NCI-H2171 (cell line): ENCODE measurements at regions not wholly inside any gene's neighbourhood (a gene's known extent, or its start where the extent isn't known, plus 50 kb on each side); places are given as distances from the start of the nearest gene placed in this dataset.
A peak's percentile ranks its signal among the peaks of the same experiment; 100 is the strongest.
"Not testable (repeated sequence)": the region's sequence is repeated elsewhere in the genome, so short reads cannot be mapped to it uniquely, and the experiment has no call there.

Source experiments
- DNase-seq: peaks from one replicate; lab custom pipeline; 2025; lab: John Stamatoyannopoulos, UW

DNA sequence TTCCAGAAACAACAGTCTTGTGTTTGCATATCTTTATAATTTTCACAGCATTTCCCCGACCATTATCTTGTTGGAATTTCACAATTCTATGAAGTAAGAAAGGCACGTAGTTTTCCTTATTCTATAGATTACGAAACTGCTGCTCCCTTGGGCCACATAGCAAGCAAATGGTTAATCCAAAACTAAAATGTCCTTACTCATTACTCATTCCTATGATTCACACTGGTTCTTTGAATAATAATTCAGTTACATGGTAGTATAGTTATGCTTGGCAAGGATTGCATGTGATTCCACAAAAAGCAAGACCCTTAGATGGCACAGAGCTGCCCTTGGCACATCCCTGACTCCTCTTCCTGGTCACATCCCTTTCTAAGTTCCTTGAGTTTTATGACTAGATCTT, 51.2 kb downstream of the OR13H1 start:
- no peak for DNase-seq

DNA sequence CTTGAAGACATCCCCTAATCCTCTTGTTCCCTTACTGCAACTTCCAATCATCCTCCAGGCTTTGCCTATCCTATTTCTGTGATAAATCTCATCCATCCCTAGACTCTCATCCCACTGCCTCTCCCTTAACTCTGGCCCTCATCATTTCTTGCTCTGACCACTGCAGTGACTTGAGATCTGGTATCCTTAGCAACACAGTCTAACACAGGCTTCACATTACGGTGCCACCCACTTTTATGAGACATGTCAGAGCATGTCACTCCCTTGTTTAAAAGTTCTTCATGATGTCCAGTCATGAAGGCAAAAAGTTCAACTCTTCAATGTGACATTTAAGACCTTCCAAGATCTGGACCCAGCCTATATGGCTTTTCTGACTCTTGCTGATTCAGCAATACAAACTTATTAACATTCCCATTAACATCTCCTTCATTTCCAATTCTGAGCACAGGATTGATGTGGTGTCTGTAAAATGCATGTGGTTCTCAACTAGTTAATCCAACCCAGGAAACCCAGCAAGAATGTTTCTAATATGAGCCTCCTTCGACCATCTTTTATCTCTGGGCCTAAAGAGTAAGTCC, 64.0 kb downstream of the OR13H1 start:
- DNase-seq = no peak

DNA sequence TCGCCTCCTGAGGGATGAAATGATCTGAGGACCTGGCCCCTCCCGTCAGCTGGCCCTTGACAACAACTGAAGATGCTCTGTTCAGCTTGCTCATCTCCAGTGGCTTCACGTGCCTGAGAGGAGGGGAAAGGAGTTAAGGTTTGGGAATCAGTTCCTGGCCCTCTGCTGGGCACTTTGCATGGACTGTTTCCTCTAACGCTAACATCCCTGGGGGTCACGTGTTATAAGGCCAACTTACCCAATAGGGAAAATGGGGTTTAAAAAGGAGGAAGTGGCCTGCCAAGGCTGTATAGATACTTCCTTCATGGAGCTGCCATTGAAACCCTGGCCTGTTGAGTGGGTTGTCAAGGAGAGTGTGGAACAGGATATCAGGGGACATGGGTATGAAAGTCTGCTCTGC, 65.6 kb downstream of the OR13H1 start:
- DNase-seq = no peak

DNA sequence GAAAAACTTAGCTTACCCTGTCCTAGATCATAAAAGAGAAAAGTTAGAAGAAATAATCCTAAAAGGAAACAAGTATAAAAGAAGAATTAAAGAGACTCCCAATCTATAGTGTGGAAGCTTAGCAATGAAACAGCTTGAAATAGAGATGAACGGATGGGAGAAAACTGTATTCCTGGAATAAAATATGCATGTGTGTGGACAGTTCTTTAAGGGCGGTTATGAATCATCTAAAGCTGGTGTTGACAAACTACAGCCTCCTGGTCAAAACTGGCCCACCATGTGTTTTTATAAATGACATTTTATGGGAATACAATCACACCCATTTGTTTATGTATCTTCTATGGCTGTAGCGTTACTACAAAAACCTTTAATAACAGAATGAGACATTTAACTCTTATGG, 69.4 kb downstream of the OR13H1 start:
- no peak for DNase-seq

DNA sequence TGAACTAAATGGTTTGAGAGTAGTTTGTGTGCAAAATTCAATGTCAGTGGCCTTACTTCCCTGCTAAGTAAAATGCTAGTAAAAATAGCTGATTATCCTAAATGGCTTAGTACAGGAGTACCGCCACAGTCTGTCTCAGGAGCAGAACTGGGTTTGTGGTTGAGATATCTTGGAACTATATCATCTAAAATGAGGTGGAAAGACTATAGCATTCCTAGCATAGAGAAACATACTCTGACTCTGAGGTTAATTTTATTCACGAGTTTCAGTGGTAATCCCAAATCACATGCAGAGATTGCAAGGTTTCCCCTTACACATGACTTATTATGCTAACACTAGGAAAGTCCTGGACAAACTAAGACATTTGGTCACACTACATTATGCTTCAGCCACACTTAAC, 70.4 kb downstream of the OR13H1 start:
- no peak for DNase-seq

DNA sequence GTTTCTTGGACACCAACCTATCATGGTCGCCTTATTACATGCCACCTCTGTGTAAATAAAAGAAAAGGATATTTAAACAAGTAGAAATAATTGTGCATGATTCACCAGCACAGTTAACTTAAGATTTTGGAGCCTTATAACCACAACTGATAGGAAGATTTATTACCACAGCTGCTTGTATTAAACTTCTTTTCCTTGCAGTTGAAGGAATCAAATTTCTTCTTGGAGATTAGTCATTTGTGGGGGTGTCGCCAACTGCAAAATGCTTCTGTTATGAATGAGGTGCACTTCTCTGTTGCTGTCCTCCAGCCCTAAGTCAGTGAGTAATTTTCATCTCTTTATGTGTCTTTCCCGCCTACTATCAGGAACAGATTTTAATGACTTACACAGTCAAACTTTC, 73.3 kb downstream of the OR13H1 start:
- no peak for DNase-seq

DNA sequence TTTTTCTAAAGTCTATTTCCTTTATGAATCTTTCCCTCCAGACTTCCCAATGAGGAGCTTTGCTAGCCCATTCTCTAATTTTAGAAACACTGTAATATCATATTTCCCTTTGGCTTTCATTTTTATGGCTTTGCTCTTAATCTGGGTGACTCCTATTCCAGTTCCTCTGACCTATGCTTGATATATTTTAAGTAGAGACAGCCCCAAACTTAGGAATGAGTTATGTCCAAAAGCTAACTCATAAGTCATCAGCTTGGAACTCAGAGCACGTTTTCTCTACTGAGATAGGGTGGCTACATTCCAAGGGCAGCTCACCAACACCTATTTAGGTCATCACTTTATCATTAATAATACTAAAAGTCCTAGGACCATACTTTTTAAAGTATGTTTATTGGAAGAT, 77.8 kb downstream of the OR13H1 start:
- no peak for DNase-seq

DNA sequence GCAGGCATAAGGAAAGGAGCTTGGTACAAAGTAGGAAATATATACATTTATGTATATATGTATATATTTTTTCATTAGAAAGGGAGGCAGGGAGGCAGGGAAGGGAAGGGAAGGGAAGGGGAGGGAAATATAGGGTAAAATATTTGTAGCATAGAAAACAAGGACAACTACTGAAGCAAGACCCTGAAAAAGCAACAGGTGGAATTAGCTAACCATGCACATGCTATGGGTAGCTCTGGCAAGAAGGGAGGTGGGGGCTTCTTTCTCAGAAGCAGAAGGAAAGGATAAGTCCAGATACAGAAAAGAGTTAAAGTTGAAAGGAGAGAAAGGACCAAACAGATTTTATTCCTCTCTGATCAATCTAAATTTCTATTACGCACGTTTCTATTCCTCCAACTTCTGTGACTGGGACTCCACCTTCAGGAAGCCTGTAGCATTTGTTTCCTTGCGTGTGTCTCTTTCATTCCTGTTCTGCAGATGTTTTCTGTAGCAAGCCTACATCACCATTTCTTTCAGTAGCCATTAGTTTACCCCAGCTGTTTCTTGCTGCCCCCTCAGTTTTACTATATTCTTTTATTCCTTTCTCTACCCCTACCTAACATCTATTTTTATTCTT, 82.9 kb downstream of the OR13H1 start:
- no peak for DNase-seq

DNA sequence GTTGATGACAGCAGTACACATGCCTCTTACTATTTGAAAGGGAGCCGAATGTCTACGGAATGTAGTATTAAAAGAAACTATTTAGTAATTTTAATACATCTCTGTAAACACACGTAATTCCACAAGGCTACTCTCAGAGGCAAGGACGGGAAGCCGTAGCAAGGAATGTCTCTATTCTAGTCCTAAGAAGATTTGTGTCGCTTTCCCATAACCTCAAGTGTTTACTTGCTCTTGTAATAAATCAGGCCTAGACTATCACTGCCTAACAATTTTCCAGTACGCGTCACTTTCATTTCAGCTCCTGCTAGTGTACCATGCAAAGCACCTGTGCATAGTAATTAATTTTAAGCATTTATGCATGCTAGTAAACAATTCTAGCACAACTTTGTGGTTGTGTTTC, 86.7 kb downstream of the OR13H1 start:
- DNase-seq = no peak

DNA sequence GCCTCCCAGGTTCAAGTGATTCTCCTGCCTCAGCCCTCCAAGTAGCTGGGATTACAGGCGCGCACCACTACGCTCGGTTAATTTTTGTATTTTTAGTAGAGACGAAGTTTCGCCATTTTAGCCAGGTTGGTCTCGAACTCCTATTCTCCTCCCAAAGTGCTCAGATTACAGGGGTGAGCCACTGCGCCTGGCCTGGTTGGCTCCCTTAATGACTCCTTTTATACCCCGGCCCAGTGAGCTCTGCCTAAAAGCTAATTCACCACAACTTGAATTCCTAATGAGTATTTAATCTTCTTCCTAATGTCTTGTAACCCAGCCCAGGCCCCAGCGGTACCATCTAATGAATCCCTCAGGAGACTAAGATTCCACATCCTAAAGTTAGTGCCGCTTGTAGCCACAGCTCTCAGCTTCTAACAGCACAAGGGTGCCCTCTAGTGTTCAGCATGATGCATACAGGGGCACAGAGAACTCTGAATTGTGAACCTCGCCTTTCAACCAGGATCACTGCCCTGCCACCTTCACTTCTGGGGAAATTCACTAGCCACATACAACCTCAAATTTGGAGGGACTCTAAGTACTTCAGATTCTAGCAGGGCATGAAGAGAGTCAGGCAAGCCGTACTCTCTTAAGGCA, 89.5 kb downstream of the OR13H1 start:
- peak; percentile 64 for DNase-seq

DNA sequence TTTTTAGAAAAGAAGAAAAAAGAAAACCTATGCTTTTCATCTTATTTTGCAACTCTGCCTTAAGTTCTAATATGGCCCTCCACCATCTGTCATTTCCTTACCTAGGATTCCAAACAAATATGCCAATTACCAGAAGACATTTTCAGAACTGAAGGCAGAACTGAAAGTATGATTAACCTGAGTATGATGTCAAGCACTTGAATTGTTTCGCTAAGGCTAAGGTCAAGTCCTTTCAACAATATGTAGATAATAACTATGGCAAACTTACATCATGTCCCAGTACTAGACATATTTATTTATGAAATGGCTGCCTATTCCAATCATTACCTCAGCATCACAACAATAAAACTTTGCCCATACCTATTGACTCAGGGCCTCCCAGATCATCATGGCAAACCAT, 91.0 kb downstream of the OR13H1 start:
- DNase-seq = no peak

DNA sequence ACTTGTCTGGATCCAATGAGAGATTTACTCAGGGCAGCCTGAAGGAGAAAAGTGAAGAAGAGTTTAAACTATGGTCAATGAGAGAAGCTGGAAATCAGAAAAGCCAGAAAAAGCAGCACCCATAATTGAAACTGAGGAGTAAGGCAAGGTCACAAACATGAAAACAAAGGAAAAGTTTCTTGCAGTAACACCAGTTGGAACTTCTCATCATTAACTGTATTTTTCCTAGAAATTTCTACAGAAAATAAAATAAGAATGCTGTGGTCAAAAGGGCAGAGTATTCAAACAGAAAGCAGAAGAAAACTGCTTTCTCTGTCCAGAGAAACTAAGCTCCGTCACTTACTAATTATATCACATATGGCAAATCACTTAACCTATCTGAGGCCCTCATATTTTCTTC, 102.2 kb downstream of the OR13H1 start:
- no peak for DNase-seq

DNA sequence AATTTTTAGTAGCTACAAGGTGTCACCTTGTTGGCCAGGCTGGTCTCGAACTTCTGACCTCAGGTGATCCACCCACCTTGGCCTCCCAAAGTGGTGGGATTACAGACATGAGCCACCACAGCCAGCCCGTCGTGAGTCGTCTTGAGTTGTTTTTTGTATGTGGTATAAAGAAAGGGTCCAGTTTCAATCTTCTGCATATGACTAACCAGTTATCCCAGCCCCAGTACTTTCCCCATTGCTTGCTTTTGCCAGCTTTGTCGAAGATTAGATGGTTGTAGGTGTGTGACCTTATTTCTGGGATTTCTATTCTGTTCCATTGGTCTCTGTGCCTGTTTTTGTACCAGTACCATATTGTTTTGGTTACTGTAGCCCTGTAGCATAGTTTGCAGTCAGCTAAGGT, 105.9 kb downstream of the OR13H1 start:
- no peak for DNase-seq

DNA sequence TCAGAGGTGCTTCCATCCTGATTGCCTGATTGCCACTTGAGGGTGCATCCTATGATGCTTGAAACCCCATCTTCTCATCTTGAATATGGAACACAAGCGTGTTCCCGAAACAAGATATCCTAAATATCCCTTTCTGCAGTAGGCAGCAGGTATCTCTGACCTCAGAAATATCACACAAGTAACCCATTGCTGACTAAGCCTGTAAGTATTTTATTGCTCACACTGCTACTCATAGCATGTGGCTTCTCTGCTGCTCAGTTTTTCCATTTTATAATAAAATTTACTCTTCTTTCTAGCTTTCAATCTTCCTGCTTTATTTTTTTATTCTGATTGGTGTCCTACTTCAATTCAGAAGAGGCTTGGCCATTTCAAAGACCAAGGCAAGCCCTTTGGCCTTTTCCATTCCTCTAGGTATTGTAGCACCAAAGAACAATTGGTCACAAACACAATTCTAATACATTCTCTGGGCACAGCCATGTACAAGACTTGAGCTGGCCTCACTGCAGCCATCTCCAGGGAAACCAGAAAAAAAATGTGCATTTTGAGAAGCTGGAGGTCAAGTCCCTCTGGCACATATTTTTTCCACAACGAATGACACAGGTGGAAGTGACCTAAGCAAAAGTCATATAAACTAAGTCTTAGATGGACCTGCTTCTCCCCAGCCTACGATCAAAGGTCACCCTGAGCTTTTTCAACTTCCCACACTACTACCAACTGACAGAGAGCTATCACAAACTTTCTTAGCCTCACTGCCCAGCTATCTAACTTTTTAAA, 107.0 kb downstream of the OR13H1 start:
- no peak for DNase-seq

DNA sequence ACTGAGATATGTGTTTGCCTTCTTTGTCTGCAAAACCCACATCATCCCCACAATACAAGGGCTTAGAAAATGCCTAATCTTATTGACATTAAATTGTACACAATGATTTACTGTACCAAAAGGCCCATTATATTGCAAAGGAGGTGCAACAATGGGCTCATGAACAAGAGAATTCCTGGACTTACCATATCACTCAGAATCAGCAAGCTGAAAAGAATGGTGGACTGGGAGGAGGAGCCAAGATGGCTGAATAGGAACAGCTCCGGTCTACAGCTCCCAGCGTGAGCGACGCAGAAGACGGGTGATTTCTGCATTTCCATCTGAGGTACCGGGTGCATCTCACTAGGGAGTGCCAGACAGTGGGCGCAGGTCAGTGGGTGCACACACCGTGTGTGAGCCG, 119.9 kb downstream of the OR13H1 start:
- not testable (repeated sequence) for DNase-seq

DNA sequence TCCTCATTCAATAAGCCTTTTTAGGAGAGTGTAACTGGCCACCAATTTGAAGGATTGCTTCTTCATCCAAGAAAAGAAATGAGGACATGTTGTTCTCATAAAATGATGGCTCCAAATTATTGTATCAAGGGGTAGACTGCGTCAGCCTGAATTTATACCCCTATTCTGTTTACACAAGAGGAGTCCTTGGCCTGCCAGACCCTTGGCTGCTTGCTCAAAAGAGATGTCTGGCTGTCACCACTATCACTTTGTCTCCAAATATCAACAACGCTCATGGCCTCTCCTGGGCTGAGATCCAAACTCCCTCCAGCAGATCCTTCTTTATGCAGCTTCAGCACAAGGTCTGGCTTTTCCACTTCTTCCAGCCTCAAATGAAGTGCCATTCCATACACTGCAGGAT, 127.9 kb downstream of the OR13H1 start:
- DNase-seq = no peak

DNA sequence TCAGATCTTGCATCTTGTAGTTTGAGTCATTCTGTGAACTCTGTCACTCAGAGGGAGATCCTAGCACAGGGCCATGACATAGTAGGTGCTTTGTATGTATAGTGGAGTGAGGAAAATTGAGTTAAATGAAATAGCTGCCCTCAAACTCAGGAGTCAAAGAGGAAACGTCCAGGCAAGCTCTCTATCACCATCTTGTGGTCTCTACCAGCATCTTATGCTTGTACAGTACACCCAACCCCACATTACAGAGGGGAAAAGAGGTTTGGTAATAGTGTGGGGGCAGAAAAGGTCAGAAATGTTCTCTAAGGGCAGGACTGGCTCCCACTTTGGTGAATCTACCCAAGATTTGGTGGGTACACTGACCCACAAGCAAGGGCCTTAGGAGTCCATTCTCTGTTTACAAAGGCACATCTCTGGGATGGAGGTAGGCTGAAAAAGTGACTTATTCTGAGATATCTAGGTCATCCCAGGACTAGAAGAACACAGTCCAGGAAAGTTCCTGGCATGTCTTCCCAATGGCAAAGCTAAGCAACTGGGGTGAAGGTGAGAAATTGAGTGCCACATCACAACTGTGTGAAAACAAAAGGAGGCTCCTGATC, 131.8 kb downstream of the OR13H1 start:
- DNase-seq = no peak

DNA sequence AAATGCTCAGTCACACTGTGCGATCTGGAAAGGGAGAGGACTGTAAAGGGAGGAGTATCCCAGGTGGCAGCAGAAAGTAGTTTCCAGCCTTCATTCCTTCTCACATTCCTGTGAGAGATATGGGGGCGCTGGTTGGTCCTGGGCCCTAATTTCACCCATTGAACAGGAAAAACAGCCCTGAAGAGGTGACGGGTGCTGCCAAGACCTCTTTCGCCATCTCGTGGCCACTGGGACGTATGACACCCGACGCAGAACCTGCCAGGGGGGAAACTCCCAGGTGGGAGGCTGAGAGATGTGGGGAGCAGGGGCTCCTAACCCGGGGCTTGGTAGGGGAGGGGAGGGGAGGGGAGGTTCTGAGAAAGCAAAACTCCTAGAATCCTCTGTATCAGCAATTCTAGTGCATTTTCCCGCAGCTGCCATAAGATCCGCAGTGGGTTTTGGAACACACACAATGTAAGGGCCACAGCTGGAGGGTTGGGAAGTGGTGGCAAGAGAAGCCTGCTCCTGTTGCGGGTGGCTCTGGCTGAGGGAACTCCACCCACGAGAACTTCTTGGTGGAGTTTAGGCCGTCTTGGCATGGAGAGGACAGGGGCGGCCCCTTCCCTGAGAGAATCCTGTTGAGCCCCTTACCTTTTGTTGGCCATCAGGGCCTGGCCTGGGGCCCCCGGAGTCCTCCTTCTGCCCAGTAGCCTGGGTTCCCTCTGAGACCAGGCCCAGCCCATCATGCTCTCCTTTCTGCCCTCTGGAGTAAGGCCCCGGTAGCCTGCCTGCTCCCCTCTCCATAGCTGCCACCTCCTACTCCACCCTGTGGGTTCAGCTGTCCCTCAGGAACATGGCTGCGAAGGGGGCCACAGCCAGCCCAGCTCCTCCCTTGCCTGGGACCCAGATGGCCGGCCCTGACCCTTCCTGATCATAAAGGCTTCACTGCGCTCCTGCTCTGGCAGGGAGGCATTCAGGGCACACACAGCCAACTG, 134.1 kb downstream of the OR13H1 start:
- DNase-seq = no peak

DNA sequence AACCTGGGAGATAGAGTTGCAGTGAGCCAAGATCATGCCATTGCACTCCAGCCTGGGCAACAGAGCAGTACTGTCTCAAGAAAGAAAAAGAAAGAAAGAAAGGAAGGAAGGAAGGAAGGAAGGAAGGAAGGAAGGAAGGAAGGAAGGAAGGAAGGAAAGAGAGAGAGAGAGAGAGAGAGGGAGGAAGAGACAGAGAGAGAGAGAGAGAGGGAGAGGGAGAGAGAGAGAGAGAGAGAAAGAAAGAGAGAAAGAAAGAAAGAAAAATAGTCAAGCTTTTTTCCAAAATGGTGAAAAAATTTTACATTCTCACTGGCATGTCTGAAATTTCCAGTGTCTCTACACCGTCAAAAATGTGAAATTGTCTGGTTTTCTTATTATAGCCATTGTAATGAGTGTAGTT, 138.9 kb downstream of the OR13H1 start:
- not testable (repeated sequence) for DNase-seq

DNA sequence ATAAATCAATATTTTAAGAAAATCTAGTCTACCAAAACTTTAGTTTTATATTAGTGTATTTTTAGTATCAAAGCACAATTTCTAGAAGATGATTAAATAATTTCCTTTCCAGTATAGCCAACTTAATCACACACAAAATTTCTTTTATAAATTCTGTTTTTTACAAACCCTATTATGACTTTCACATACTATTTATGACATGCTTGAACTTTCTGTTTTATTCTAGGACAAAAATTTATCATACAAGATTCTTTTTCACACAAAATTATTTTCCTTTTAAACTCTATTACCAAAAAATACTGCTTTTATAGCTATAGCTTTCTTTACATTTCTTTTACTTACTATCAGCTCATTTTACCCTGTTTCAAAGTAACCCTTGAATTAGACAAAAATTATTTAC, 149.5 kb downstream of the OR13H1 start:
- no peak for DNase-seq

DNA sequence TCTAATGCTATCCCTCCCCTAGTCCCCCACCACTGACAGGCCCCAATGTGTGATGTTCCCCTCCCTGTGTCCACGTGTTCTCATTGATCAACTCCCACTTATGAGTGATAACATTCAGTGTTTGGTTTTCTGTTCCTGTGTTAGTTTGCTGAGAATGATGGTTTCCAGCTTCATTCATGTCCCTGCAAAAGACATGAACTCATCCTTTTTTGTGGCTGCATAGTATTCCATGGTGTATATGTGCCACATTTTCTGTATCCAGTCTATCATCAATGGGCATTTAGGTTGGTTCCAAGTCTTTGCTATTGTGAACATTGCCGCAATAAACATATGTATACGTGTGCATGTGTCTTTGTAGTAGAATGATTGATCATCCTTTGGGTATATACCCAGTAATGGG, 153.1 kb downstream of the OR13H1 start:
- not testable (repeated sequence) for DNase-seq

DNA sequence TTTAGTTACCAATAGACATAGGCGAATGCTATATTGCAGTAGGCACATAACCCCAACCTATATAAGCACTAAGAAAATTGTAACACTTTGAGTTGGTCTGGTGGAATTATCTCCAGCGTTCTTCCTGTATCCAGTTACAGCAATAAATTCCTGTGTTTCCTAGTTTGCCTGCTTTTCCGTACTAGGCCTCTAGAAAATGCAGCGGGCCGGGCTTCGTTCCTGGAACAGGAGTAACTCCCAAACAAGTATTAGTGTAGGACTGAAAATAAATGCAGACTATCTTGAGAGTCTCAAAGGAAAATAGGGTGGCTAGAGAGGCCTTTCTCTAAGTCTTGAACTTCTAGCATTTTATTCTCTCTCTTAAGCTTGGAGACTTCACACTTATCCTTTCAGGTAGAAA, 159.8 kb downstream of the OR13H1 start:
- DNase-seq = no peak
